ENCODE measurements at regions not wholly inside any gene's neighbourhood (a gene's known extent, or its start where the extent isn't known, plus 50 kb on each side); places are given as distances from the start of the nearest gene placed in this dataset.

GRCh38 chr4:108247387-108248049 lies 78.8 kb upstream of the LEF1 start:
- TF ChIP-seq CTCF (IDR thresholded peaks at IDR 0.05): no peak
- no peak for TF ChIP-seq EZH2 (IDR thresholded peaks at IDR 0.05; ENCODE audit: borderline replicate concordance, insufficient read depth, low read depth, low read length, poor library complexity, severe bottlenecking)

All from B cell (primary cell).